ENCODE measurements at regions not wholly inside any gene's neighbourhood (a gene's known extent, or its start where the extent isn't known, plus 50 kb on each side); places are given as distances from the start of the nearest gene placed in this dataset.

DNA sequence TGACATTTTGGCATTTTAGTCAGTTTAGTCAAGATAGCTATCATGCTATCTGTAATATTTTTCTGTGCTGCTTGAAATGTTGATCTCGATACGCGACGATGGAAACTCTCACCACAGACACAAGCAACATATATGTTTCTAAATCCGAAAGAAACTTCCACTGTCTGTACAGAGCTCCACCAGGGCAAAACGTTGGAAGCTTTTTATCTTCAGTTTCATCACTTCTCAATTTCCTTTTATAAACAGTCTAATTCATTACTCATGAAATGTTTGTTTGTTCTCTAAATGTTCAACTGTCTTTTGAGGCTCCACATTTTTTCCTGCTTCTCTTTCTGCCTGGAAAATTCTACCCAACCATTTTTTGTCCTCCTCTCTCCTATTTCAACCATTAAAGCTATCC lies 737.6 kb downstream of the SLC16A7 start:
- TF ChIP-seq CTCF (IDR thresholded peaks at IDR 0.05) (no peak), EP300 (IDR thresholded peaks at IDR 0.05) (no peak)
